Right lobe of liver (tissue), 6 donors: ENCODE measurements at regions not wholly inside any gene's neighbourhood (a gene's known extent, or its start where the extent isn't known, plus 50 kb on each side); places are given as distances from the start of the nearest gene placed in this dataset.
"Not testable (repeated sequence)": the region's sequence is repeated elsewhere in the genome, so short reads cannot be mapped to it uniquely, and the experiment has no call there.

ENCODE experiments used
- ATAC-seq, 4 donors: fragments of 200-7000 bp; cut with Tn5 transposase; one replicate each; pipeline ENCODE4 v1.9.1; 2020; ENCODE audit warnings: mild to moderate bottlenecking in 4 of 4, moderate library complexity in 4 of 4
- DNase-seq, 3 donors: peaks; one replicate each; pipeline ENCODE4 v3.0.0-alpha.2; 2020
- H3K27ac ChIP-seq, 3 donors: fragments of 200-600 bp; one replicate each; pipeline ENCODE4 v1.8.0; 2022
- H3K27me3 ChIP-seq, 2 donors: fragments of 200-600 bp; one replicate each; pipeline ENCODE4 v1.8.0; 2022
- H3K36me3 ChIP-seq, 4 donors: fragments of 200-600 bp; sonication (generic) in 1 of 4; one replicate each; pipeline versions ENCODE4 v1.5.1 to v1.8.0; 2017 to 2022; ENCODE audit warnings: control low read depth in 1 of 4
- H3K4me1 ChIP-seq, 4 donors: fragments of 200-600 bp; sonication (generic) in 1 of 4; one replicate each; pipeline versions ENCODE4 v1.5.1 to v1.8.0; 2017 to 2022; ENCODE audit warnings: control low read depth in 1 of 4
- H3K4me3 ChIP-seq, 3 donors: fragments of 200-600 bp; one replicate each; pipeline ENCODE4 v1.8.0; 2022
- H3K9me3 ChIP-seq, 4 donors: fragments of 200-600 bp; sonication (generic) in 1 of 4; one replicate each; pipeline versions ENCODE4 v1.5.1 to v1.8.0; 2017 to 2022; ENCODE audit warnings: control low read depth in 1 of 4
- CTCF ChIP-seq, 4 donors: fragments of 200-600 bp in 3 of 4; fragments of 450-650 bp in 1 of 4; IDR thresholded peaks; one replicate each; pipeline versions ENCODE4 v1.5.1 to v1.8.0; 2016 to 2022; ENCODE audit warnings: antibody characterized with exemption in 4 of 4, mild to moderate bottlenecking in 2 of 4
- POLR2A ChIP-seq: fragments of 450-650 bp; IDR thresholded peaks from one replicate; pipeline ENCODE4 v1.6.1; 2017; ENCODE audit warnings: antibody characterized with exemption, mild to moderate bottlenecking
- WGBS: methylation state at CpG from one replicate; pipeline ENCODE4 v1.1.6; 2018; ENCODE audit warnings: low coverage, low lambda C conversion rate; ENCODE audit not compliant: insufficient coverage; ENCODE audit errors: missing lambda C conversion rate; 5-methylcytosine and 5-hydroxymethylcytosine counted together
- intact Hi-C, 2 donors: fragments of 100-400 bp; cut with DNase I; formaldehyde crosslinking; loops; one replicate each; pipeline versions ENCODE4 v1.11.2 to v1.14.1; 2022
- donor health status: DM: no; HTN: yes; CAD: no.
- donor health status: DM: no; HTN: no; CAD: no.
- donor health status: DM: no; HTN: no; CAD: no.
- donor health status: DM: no; HTN: yes; CAD: no.
- donor health status: DM: no; HTN: yes; CAD: no.

DNA sequence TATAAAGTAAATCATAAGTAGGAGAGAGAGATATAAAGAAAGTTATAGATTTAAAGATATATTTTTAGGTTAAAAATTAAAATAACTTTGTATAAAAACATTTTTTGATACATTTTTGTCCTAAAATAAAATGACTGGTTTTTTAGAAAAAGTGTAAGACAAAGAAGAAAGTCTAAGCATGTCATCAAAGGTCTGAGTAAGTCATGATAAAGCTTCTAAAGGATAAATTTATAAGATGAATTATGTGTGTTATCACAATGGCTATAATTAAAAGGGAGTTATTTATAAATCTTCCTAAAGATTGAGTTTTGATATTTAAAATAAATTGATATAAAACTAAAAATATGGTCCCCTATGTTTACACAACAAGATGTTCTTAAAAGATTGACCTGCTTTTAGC lies 370.9 kb downstream of the PTPRU start:
- TF ChIP-seq POLR2A (no peak), CTCF (IDR thresholded peaks at IDR 0.05) (no peak)
- ATAC-seq, result no peak
- intact Hi-C loops, result no loop called here
- no peaks in the 10 kb centered on the region for H3K36me3 ChIP-seq
- DNase-seq, result no peak
- H3K4me3 ChIP-seq, result no peak overlapping the region
- peaks cover 0 to 6% (median 0%) of the 10 kb centered on the region in 4 donors for H3K4me1 ChIP-seq
- no peaks in the 10 kb centered on the region for H3K9me3 ChIP-seq
- H3K27me3 ChIP-seq, result no peaks in the 10 kb centered on the region
- no peak overlapping the region for H3K27ac ChIP-seq

DNA sequence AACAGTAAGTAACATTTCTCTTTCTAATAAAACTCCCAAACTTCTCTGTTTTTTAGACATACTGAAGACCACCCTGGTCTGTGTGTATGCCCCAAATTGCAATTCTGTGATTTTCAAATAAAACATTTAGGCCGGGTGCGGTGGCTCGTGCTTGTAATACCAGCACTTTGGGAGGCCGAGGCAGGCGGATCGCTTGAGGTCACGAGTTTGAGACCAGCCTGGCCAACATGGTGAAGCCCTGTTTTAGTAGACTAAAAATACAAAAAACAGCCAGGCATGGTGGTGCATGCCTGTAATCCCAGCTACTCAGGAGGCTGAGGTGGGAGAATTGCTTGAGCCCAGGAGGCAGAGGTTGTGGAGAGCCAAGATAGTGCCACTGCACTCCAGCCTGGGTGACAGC lies 368.5 kb downstream of the PTPRU start:
- H3K4me3 ChIP-seq, H3K9me3 ChIP-seq, intact Hi-C loops, ATAC-seq, H3K27me3 ChIP-seq, H3K4me1 ChIP-seq, H3K27ac ChIP-seq, DNase-seq, H3K36me3 ChIP-seq: not testable (repeated sequence)
- 90% methylated on average over 7 of the region's 7 CpGs for WGBS

- intact Hi-C loops, result no loop called here
- no peak overlapping the region for H3K27ac ChIP-seq
Measured at GRCh38 chr1:29603622-29604021, 367.3 kb downstream of the PTPRU start.

GRCh38 chr1:29602203-29602602 lies 365.9 kb downstream of the PTPRU start:
- intact Hi-C loops, result no loop called here
- ATAC-seq, result no peak
- Histone ChIP-seq H3K27ac (no peak overlapping the region), H3K36me3 (no peaks in the 10 kb centered on the region), H3K4me3 (no peak overlapping the region), H3K9me3 (no peaks in the 10 kb centered on the region), H3K4me1 (peaks cover 0 to 6% (median 0%) of the 10 kb centered on the region in 4 donors), H3K27me3 (no peaks in the 10 kb centered on the region)
- no peak for TF ChIP-seq POLR2A
- no peak for TF ChIP-seq CTCF (IDR thresholded peaks at IDR 0.05)
- no peak for DNase-seq
- WGBS, result 80% methylated on average over 3 of the region's 3 CpGs

More at GRCh38 chr1:29603622-29604021, 367.3 kb downstream of the PTPRU start:
- 8% methylated on average over 2 of the region's 2 CpGs for WGBS
- no peak for TF ChIP-seq POLR2A
- no peak for TF ChIP-seq CTCF (IDR thresholded peaks at IDR 0.05)
- Histone ChIP-seq H3K36me3 (no peaks in the 10 kb centered on the region), H3K4me1 (peaks cover 0 to 6% (median 0%) of the 10 kb centered on the region in 4 donors), H3K9me3 (no peaks in the 10 kb centered on the region), H3K4me3 (no peak overlapping the region), H3K27me3 (no peaks in the 10 kb centered on the region)
- DNase-seq (no peak), ATAC-seq (peak; percentile 84 to 93 (median 86))

DNA sequence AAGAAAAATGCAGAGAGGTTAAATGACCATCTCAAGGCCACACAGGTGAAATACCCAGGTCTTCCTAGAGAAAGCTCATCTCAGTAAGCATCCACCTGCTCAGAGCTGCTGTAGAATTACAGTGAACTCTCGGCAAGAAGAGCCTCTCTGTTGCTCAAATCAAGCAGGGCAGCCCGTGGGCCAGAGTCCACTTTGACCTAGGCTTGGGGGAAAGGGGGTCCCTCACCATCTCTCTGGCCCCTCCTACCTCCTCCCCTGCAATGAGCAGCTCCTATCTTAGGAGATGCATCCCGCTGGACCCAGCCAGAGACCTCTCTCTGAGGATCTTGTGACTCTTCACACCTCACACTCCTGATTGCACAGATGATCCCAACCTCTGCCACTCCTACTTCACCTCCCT lies 364.7 kb downstream of the PTPRU start:
- WGBS, result 80% methylated on average over 1 of the region's 3 CpGs
- Histone ChIP-seq H3K4me1 (peaks cover 0 to 6% (median 0%) of the 10 kb centered on the region in 4 donors), H3K27ac (no peak overlapping the region), H3K36me3 (no peaks in the 10 kb centered on the region), H3K9me3 (no peaks in the 10 kb centered on the region), H3K4me3 (no peak overlapping the region), H3K27me3 (no peaks in the 10 kb centered on the region)
- DNase-seq (no peak), ATAC-seq (no peak)
- TF ChIP-seq CTCF (IDR thresholded peaks at IDR 0.05), result no peak
- TF ChIP-seq POLR2A, result no peak
- intact Hi-C loops, result no loop called here
